IMR-90 (cell line): ENCODE measurements at regions not wholly inside any gene's neighbourhood (a gene's known extent, or its start where the extent isn't known, plus 50 kb on each side); places are given as distances from the start of the nearest gene placed in this dataset.

ENCODE experiments used
- ATAC-seq: fragments of 200-7000 bp; cut with Tn5 transposase; 2 replicates; pipeline ENCODE4 v1.9.1; 2020; ENCODE audit warnings: low read depth, mild to moderate bottlenecking, moderate library complexity
- BruUV-seq: library from RNA; stranded (reverse); fragments of 400-500 nt; replicated peaks from 2 replicates; lab custom pipeline; 2021; lab: Mats Ljungman, UMichigan
- CTCF ChIA-PET: fragments of 300-600 bp; formaldehyde crosslinking; extraction: SDS; loops from one replicate; lab custom pipeline; 2021; ENCODE audit warnings: antibody characterized with exemption; lab: Yijun Ruan, JAX
- POLR2A ChIA-PET: fragments of 300-600 bp; sonication (Branson Sonifier 250); formaldehyde crosslinking; loops from one replicate; lab custom pipeline; 2022; ENCODE audit warnings: antibody characterized with exemption; ENCODE audit not compliant: unreplicated experiment; lab: Charles Lee
- DNase-seq: peaks from one replicate; pipeline ENCODE4 v3.0.0; 2013
- H2AFZ ChIP-seq: replicated peaks from 2 replicates; pipeline ENCODE3; 2013; ENCODE audit warnings: low read length, mild to moderate bottlenecking; ENCODE audit not compliant: poor library complexity
- H2AK5ac ChIP-seq: 2 replicates; pipeline ENCODE4 v1.6.1; 2013; ENCODE audit warnings: low read depth, low read length, inconsistent platforms
- H2AK9ac ChIP-seq: replicated peaks from 2 replicates; pipeline ENCODE3; 2013; ENCODE audit warnings: mild to moderate bottlenecking, low read depth, low read length, moderate library complexity; ENCODE audit not compliant: poor library complexity
- H2BK120ac ChIP-seq: 2 replicates; pipeline ENCODE4 v1.6.1; 2013; ENCODE audit warnings: low read depth, low read length, inconsistent platforms
- H2BK15ac ChIP-seq: 3 replicates; pipeline ENCODE4 v1.6.1; 2013; ENCODE audit warnings: low read depth, low read length, inconsistent platforms
- H2BK20ac ChIP-seq: 2 replicates; pipeline ENCODE4 v1.6.1; 2013; ENCODE audit warnings: low read depth, mild to moderate bottlenecking, inconsistent platforms, low read length, moderate library complexity
- H2BK5ac ChIP-seq: 2 replicates; pipeline ENCODE4 v1.6.1; 2013; ENCODE audit warnings: mild to moderate bottlenecking, low read depth, low read length, inconsistent platforms; ENCODE audit not compliant: poor library complexity, severe bottlenecking
- H3K14ac ChIP-seq: replicated peaks from 2 replicates; pipeline ENCODE4 v1.6.1; 2013; ENCODE audit warnings: low read depth, low read length, inconsistent platforms
- H3K18ac ChIP-seq: 2 replicates; pipeline ENCODE4 v1.6.1; 2013; ENCODE audit warnings: low read depth, low read length, control low read depth
- H3K23ac ChIP-seq: 2 replicates; pipeline ENCODE4 v1.6.1; 2013; ENCODE audit warnings: low read depth, low read length, inconsistent platforms
- H3K27ac ChIP-seq: 2 replicates; pipeline ENCODE4 v1.5.1; 2013; ENCODE audit warnings: mild to moderate bottlenecking, control low read depth, low read length; ENCODE audit not compliant: insufficient read depth
- H3K27me3 ChIP-seq: 2 replicates; pipeline ENCODE4 v1.6.1; 2013; ENCODE audit warnings: low read length; ENCODE audit not compliant: control insufficient read depth, insufficient read depth
- H3K36me3 ChIP-seq: 2 replicates; pipeline ENCODE4 v1.6.1; 2013; ENCODE audit warnings: low read length, mixed read lengths; ENCODE audit not compliant: control insufficient read depth, insufficient read depth
- H3K4ac ChIP-seq: 2 replicates; pipeline ENCODE4 v1.6.1; 2013; ENCODE audit warnings: low read depth, low read length, inconsistent platforms
- H3K4me1 ChIP-seq: 2 replicates; pipeline ENCODE4 v1.6.1; 2013; ENCODE audit warnings: low read length, mixed read lengths; ENCODE audit not compliant: control insufficient read depth, insufficient read depth
- H3K4me2 ChIP-seq: 2 replicates; pipeline ENCODE4 v1.6.1; 2013; ENCODE audit warnings: low read depth, mild to moderate bottlenecking, control low read depth, low read length, moderate library complexity
- H3K4me3 ChIP-seq: 2 replicates; pipeline ENCODE4 v1.5.1; 2013; ENCODE audit warnings: low read depth, mild to moderate bottlenecking, control low read depth, low read length, moderate library complexity; ENCODE audit not compliant: insufficient read depth
- H3K56ac ChIP-seq: 2 replicates; pipeline ENCODE4 v1.6.1; 2013; ENCODE audit warnings: low read length, inconsistent platforms; ENCODE audit not compliant: insufficient read depth; ENCODE audit errors: extremely low read depth
- H3K79me1 ChIP-seq, 2 experiments: 2 replicates each; pipeline ENCODE4 v1.6.1; 2013; ENCODE audit warnings: low read length in 2 of 2, inconsistent platforms in 1 of 2, low read depth in 1 of 2
- H3K9ac ChIP-seq: 2 replicates; pipeline ENCODE4 v1.6.1; 2013; ENCODE audit warnings: low read depth, low read length, control low read depth
- H3K9me1 ChIP-seq: 2 replicates; pipeline ENCODE4 v1.6.1; 2013; ENCODE audit warnings: low read length, inconsistent platforms; ENCODE audit not compliant: insufficient read depth
- H3K9me3 ChIP-seq: 2 replicates; pipeline ENCODE4 v1.6.1; 2013; ENCODE audit warnings: low read length; ENCODE audit not compliant: control insufficient read depth, insufficient read depth
- H4K20me1 ChIP-seq: 2 replicates; pipeline ENCODE4 v1.6.1; 2013; ENCODE audit warnings: low read length, inconsistent platforms; ENCODE audit not compliant: insufficient read depth
- H4K5ac ChIP-seq: 2 replicates; pipeline ENCODE4 v1.6.1; 2013; ENCODE audit warnings: mild to moderate bottlenecking, low read depth, low read length, control low read depth
- H4K8ac ChIP-seq, 2 experiments: 2 replicates each; pipeline ENCODE4 v1.6.1; 2013; ENCODE audit warnings: low read depth in 2 of 2, low read length in 2 of 2, control low read depth in 1 of 2, inconsistent platforms in 1 of 2
- H4K91ac ChIP-seq: 2 replicates; pipeline ENCODE4 v1.6.1; 2013; ENCODE audit warnings: low read depth, low read length, inconsistent platforms; ENCODE audit not compliant: insufficient read depth
- BHLHE40 ChIP-seq: fragments of 150-350 bp; IDR thresholded peaks from 2 replicates; pipeline ENCODE4 v1.6.1; 2016; ENCODE audit warnings: mild to moderate bottlenecking, low read depth, low read length
- CEBPB ChIP-seq: IDR thresholded peaks from 2 replicates; pipeline ENCODE4 v1.6.1; 2012; ENCODE audit warnings: low read depth, low read length, improper control_type of control experiment
- CHD1 ChIP-seq: IDR thresholded peaks from 2 replicates; pipeline ENCODE4 v1.6.1; 2012; ENCODE audit warnings: low read depth, low read length, improper control_type of control experiment
- FOS ChIP-seq: fragments of 150-350 bp; IDR thresholded peaks from 2 replicates; pipeline ENCODE4 v1.6.1; 2016; ENCODE audit warnings: low read depth, low read length
- MAFK ChIP-seq: IDR thresholded peaks from 2 replicates; pipeline ENCODE4 v1.6.1; 2012; ENCODE audit warnings: low read depth, low read length, improper control_type of control experiment
- MAZ ChIP-seq: IDR thresholded peaks from 2 replicates; pipeline ENCODE4 v1.6.1; 2012; ENCODE audit warnings: low read depth, mild to moderate bottlenecking, low read length, improper control_type of control experiment, moderate library complexity, borderline replicate concordance
- MXI1 ChIP-seq: IDR thresholded peaks from 2 replicates; pipeline ENCODE4 v1.6.1; 2012; ENCODE audit warnings: low read depth, mild to moderate bottlenecking, low read length, moderate library complexity, borderline replicate concordance
- NFE2L2 ChIP-seq: fragments of 150-350 bp; IDR thresholded peaks from 2 replicates; pipeline ENCODE4 v1.6.1; 2016; ENCODE audit warnings: low read depth, mild to moderate bottlenecking, low read length
- POLR2A ChIP-seq: IDR thresholded peaks from 2 replicates; pipeline ENCODE4 v1.6.1; 2012; ENCODE audit warnings: mild to moderate bottlenecking, low read depth, low read length
- RAD21 ChIP-seq: IDR thresholded peaks from 2 replicates; pipeline ENCODE4 v1.6.1; 2012; ENCODE audit warnings: low read length, improper control_type of control experiment
- RCOR1 ChIP-seq: IDR thresholded peaks from 2 replicates; pipeline ENCODE4 v1.6.1; 2012; ENCODE audit warnings: mild to moderate bottlenecking, low read length, improper control_type of control experiment; ENCODE audit not compliant: insufficient replicate concordance
- RFX5 ChIP-seq: IDR thresholded peaks from 2 replicates; pipeline ENCODE4 v1.8.0; 2012; ENCODE audit warnings: low read depth, mild to moderate bottlenecking, low read length, moderate library complexity
- SMC3 ChIP-seq: fragments of 150-350 bp; IDR thresholded peaks from 2 replicates; pipeline ENCODE4 v1.6.1; 2016; ENCODE audit warnings: low read depth, mild to moderate bottlenecking, antibody characterized with exemption, low read length, moderate library complexity
- WGBS, 2 experiments: methylation state at CpG; one replicate each; pipeline versions ENCODE4 v1.1.5 to v1.1.7; 2013; ENCODE audit warnings: missing lambda C conversion rate in 2 of 2; ENCODE audit not compliant: insufficient read length in 1 of 2; ENCODE audit errors: extremely low coverage in 2 of 2; 5-methylcytosine and 5-hydroxymethylcytosine counted together
- dilution Hi-C: fragments of 300-500 bp; cut with HindIII; formaldehyde crosslinking; loops from one replicate; pipeline ENCODE4 v1.14.3; 2018; ENCODE audit warnings: low sequenced_read_pairs; ENCODE audit not compliant: unreplicated experiment
- in situ Hi-C: fragments of 300-500 bp; cut with MboI; formaldehyde crosslinking; loops from 3 replicates; pipeline ENCODE4 v1.14.3; 2019; ENCODE audit warnings: low sequenced_read_pairs, inconsistent platforms, mixed read lengths
- intact Hi-C: fragments of 100-400 bp; cut with micrococcal nuclease; formaldehyde crosslinking; loops from 2 replicates; pipeline ENCODE4 v1.10.0; 2022
- TF ChIP-seq, protein P1 (sequence below): fragments of 150-350 bp; IDR thresholded peaks from 2 replicates; pipeline ENCODE4 v1.6.1; 2017; ENCODE audit warnings: mild to moderate bottlenecking, antibody characterized with exemption, low read length, low read depth
- TF ChIP-seq, protein P2 (sequence below): conservative IDR thresholded peaks from 2 replicates; pipeline ENCODE4 v1.5.1; 2012; ENCODE audit warnings: mild to moderate bottlenecking, low read depth, low read length, improper control_type of control experiment

DNA sequence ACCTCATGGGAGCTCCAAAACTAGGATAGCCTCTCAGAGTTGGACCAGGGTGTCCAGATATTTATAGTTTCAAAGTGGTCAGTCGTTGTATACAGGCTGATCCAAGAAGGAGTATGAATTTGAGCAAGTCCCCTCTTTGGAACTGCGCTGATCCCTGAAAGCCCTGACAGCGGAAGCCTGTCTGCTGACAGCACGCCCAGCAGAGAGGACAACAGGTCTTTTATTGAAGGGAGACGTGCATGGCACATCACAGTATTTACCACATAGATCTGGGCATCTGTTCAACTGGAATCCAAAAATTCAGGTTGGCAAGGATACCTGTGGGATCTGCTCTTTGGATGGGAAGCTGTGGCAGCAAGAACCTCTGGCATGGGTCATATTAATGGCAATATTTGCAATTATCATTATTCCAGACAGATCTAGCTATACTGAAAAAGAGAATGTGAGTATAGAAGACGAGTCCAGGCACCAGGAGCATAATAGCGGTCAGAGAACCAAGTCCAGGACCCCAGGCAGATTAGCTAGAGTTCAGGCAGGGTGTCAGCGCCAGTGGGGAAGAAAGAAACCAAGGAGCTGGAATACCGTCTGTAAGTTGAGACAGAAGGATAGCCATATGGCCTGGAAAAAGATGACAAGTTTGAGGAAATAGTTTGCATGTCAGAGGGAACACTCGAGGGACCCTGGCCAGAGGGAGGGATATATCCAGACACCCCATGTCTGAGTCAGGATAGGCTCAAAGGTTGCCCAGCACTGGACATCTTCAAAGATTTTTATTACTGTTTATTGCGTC is 260.4 kb upstream of the FANCL start:
- Histone ChIP-seq H2AK5ac (no peak overlapping the region), H4K91ac (no peak overlapping the region), H2BK15ac (no peak overlapping the region), H3K18ac (no peak overlapping the region), H3K23ac (no peak overlapping the region), H4K8ac (no peak overlapping the region), H3K56ac (no peak overlapping the region), H3K4me1 (no peaks in the 10 kb centered on the region), H3K27me3 (no peaks in the 10 kb centered on the region), H2AK9ac (no peak overlapping the region), H2BK5ac (no peak overlapping the region), H3K9me3 (no peaks in the 10 kb centered on the region), H2BK20ac (no peak overlapping the region), H3K27ac (no peak overlapping the region), H3K14ac (no peak overlapping the region), H3K9ac (no peak overlapping the region), H3K4me2 (no peak overlapping the region), H3K79me1 (no peaks in the 10 kb centered on the region), H3K9me1 (no peaks in the 10 kb centered on the region), H3K36me3 (no peaks in the 10 kb centered on the region), H4K20me1 (no peaks in the 10 kb centered on the region), H3K4ac (no peak overlapping the region), H4K5ac (no peak overlapping the region), H2BK120ac (no peak overlapping the region), H2AFZ (no peak overlapping the region), H3K4me3 (no peak overlapping the region)
- intact Hi-C loops: no loop called here
- TF ChIP-seq FOS (no peak), NFE2L2 (no peak), POLR2A (no peak), RCOR1 (no peak), MAZ (no peak), SMC3 (no peak), MAFK (no peak), RFX5 (no peak), CHD1 (no peak), CEBPB (no peak), BHLHE40 (no peak), MXI1 (no peak), RAD21 (no peak)
- TF ChIP-seq, protein P1, sequence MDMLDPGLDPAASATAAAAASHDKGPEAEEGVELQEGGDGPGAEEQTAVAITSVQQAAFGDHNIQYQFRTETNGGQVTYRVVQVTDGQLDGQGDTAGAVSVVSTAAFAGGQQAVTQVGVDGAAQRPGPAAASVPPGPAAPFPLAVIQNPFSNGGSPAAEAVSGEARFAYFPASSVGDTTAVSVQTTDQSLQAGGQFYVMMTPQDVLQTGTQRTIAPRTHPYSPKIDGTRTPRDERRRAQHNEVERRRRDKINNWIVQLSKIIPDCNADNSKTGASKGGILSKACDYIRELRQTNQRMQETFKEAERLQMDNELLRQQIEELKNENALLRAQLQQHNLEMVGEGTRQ: no peak
- TF ChIP-seq, protein P2, sequence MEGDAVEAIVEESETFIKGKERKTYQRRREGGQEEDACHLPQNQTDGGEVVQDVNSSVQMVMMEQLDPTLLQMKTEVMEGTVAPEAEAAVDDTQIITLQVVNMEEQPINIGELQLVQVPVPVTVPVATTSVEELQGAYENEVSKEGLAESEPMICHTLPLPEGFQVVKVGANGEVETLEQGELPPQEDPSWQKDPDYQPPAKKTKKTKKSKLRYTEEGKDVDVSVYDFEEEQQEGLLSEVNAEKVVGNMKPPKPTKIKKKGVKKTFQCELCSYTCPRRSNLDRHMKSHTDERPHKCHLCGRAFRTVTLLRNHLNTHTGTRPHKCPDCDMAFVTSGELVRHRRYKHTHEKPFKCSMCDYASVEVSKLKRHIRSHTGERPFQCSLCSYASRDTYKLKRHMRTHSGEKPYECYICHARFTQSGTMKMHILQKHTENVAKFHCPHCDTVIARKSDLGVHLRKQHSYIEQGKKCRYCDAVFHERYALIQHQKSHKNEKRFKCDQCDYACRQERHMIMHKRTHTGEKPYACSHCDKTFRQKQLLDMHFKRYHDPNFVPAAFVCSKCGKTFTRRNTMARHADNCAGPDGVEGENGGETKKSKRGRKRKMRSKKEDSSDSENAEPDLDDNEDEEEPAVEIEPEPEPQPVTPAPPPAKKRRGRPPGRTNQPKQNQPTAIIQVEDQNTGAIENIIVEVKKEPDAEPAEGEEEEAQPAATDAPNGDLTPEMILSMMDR: no peak
- BruUV-seq: no TSS peak
- dilution Hi-C loops: no loop called here
- WGBS, 2 experiments: 63% methylated on average over 3 of the region's 11 CpGs; no CpG with 5 or more reads in 1 of the 2 experiments
- POLR2A ChIA-PET: no interaction called here
- in situ Hi-C loops: no loop called here
- DNase-seq (no peak), ATAC-seq (no peak)
- CTCF ChIA-PET: no interaction called here
